ENCODE measurements at regions not wholly inside any gene's neighbourhood (a gene's known extent, or its start where the extent isn't known, plus 50 kb on each side); places are given as distances from the start of the nearest gene placed in this dataset.

DNA sequence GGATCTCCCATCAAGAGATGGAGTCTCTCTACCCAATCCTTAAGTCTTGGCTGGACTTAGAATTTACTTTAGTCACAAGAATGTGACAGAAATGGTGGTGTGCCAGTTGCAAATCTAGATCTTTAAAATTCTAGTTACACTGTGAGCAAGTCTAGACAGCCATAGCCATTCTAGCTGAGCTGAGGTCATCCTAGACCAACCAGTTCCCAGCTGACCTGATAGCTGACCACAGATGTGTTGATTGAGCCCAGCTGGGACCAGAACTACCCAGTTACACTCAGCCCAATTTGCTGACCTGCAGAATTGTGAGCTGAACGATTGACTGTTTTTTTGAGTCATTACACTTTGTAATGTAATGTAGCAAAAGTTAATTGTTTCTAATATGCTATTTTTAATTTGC, 251.8 kb downstream of the ADGRL2 start:
- TF ChIP-seq ESRRA (CRISPR knock-in tag; IDR thresholded peaks at IDR 0.05; ENCODE audit: borderline replicate concordance) (no peak), TEAD4 (CRISPR knock-in tag; IDR thresholded peaks at IDR 0.05) (no peak), ELF4 (CRISPR knock-in tag; IDR thresholded peaks at IDR 0.05; ENCODE audit: low read depth) (no peak), SP1 (CRISPR knock-in tag; conservative IDR thresholded peaks at IDR 0.05) (no peak)
- TF ChIP-seq, protein P1, sequence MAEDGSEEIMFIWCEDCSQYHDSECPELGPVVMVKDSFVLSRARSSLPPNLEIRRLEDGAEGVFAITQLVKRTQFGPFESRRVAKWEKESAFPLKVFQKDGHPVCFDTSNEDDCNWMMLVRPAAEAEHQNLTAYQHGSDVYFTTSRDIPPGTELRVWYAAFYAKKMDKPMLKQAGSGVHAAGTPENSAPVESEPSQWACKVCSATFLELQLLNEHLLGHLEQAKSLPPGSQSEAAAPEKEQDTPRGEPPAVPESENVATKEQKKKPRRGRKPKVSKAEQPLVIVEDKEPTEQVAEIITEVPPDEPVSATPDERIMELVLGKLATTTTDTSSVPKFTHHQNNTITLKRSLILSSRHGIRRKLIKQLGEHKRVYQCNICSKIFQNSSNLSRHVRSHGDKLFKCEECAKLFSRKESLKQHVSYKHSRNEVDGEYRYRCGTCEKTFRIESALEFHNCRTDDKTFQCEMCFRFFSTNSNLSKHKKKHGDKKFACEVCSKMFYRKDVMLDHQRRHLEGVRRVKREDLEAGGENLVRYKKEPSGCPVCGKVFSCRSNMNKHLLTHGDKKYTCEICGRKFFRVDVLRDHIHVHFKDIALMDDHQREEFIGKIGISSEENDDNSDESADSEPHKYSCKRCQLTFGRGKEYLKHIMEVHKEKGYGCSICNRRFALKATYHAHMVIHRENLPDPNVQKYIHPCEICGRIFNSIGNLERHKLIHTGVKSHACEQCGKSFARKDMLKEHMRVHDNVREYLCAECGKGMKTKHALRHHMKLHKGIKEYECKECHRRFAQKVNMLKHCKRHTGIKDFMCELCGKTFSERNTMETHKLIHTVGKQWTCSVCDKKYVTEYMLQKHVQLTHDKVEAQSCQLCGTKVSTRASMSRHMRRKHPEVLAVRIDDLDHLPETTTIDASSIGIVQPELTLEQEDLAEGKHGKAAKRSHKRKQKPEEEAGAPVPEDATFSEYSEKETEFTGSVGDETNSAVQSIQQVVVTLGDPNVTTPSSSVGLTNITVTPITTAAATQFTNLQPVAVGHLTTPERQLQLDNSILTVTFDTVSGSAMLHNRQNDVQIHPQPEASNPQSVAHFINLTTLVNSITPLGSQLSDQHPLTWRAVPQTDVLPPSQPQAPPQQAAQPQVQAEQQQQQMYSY (CRISPR knock-in tag; IDR thresholded peaks at IDR 0.05), result no peak
- TF ChIP-seq, protein P2, sequence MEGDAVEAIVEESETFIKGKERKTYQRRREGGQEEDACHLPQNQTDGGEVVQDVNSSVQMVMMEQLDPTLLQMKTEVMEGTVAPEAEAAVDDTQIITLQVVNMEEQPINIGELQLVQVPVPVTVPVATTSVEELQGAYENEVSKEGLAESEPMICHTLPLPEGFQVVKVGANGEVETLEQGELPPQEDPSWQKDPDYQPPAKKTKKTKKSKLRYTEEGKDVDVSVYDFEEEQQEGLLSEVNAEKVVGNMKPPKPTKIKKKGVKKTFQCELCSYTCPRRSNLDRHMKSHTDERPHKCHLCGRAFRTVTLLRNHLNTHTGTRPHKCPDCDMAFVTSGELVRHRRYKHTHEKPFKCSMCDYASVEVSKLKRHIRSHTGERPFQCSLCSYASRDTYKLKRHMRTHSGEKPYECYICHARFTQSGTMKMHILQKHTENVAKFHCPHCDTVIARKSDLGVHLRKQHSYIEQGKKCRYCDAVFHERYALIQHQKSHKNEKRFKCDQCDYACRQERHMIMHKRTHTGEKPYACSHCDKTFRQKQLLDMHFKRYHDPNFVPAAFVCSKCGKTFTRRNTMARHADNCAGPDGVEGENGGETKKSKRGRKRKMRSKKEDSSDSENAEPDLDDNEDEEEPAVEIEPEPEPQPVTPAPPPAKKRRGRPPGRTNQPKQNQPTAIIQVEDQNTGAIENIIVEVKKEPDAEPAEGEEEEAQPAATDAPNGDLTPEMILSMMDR (IDR thresholded peaks at IDR 0.05), result no peak
